Osteocyte (in vitro differentiated cells): ENCODE measurements at regions not wholly inside any gene's neighbourhood (a gene's known extent, or its start where the extent isn't known, plus 50 kb on each side); places are given as distances from the start of the nearest gene placed in this dataset.

Experiments used
- DNase-seq: peaks from one replicate; pipeline ENCODE4 v3.0.0; 2021; ENCODE audit warnings: mixed read lengths; ENCODE audit not compliant: unreplicated experiment; ENCODE audit errors: extremely low spot score
- H3K27ac Mint-ChIP-seq: one replicate; pipeline ENCODE4 v1.8.0; 2021; ENCODE audit warnings: mild to moderate bottlenecking, mixed read lengths; ENCODE audit not compliant: unreplicated experiment
- H3K27me3 Mint-ChIP-seq: one replicate; pipeline ENCODE4 v1.8.0; 2021; ENCODE audit warnings: mixed read lengths; ENCODE audit not compliant: unreplicated experiment
- H3K36me3 Mint-ChIP-seq: one replicate; pipeline ENCODE4 v1.8.0; 2021; ENCODE audit warnings: mixed read lengths; ENCODE audit not compliant: unreplicated experiment
- H3K4me1 Mint-ChIP-seq: one replicate; pipeline ENCODE4 v1.8.0; 2021; ENCODE audit warnings: mixed read lengths; ENCODE audit not compliant: unreplicated experiment
- H3K4me3 Mint-ChIP-seq: one replicate; pipeline ENCODE4 v1.8.0; 2021; ENCODE audit warnings: mild to moderate bottlenecking, moderate library complexity, mixed read lengths; ENCODE audit not compliant: unreplicated experiment
- H3K9me3 Mint-ChIP-seq: one replicate; pipeline ENCODE4 v1.8.0; 2021; ENCODE audit warnings: mixed read lengths; ENCODE audit not compliant: unreplicated experiment
- TF ChIP-seq, protein P1 (sequence below): fragments of 200-600 bp; sonication (generic); IDR thresholded peaks from 2 replicates; pipeline ENCODE4 v1.5.0; 2021; ENCODE audit warnings: antibody characterized with exemption, mild to moderate bottlenecking, moderate library complexity

DNA sequence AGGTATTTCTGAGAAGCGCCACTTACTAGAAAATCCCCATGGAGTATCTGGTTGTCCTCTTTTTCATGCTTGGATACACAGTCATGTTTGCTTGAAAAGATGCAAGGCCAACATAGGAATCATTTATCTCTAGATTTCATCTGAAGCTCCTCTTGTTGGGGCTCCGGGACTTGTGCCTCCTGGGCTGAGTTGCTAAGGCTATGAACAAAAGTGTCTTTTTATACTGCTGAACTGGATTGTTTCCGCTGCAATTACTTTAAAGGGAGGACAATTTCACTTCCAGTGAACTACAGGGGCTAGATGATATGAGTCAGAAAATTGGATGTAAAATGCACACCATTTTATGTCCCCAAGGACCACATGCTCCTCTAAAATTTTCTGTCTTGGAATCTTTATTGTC, 114.1 kb downstream of the TNFSF13B start:
- H3K27ac Mint-ChIP-seq = no peak overlapping the region
- no peaks in the 10 kb centered on the region for H3K4me1 Mint-ChIP-seq
- H3K9me3 Mint-ChIP-seq = no peaks in the 10 kb centered on the region
- no peak for DNase-seq
- H3K36me3 Mint-ChIP-seq = no peaks in the 10 kb centered on the region
- H3K4me3 Mint-ChIP-seq = no peak overlapping the region
- TF ChIP-seq, protein P1, sequence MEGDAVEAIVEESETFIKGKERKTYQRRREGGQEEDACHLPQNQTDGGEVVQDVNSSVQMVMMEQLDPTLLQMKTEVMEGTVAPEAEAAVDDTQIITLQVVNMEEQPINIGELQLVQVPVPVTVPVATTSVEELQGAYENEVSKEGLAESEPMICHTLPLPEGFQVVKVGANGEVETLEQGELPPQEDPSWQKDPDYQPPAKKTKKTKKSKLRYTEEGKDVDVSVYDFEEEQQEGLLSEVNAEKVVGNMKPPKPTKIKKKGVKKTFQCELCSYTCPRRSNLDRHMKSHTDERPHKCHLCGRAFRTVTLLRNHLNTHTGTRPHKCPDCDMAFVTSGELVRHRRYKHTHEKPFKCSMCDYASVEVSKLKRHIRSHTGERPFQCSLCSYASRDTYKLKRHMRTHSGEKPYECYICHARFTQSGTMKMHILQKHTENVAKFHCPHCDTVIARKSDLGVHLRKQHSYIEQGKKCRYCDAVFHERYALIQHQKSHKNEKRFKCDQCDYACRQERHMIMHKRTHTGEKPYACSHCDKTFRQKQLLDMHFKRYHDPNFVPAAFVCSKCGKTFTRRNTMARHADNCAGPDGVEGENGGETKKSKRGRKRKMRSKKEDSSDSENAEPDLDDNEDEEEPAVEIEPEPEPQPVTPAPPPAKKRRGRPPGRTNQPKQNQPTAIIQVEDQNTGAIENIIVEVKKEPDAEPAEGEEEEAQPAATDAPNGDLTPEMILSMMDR = no peak
- peaks cover 24% of the 10 kb centered on the region for H3K27me3 Mint-ChIP-seq

DNA sequence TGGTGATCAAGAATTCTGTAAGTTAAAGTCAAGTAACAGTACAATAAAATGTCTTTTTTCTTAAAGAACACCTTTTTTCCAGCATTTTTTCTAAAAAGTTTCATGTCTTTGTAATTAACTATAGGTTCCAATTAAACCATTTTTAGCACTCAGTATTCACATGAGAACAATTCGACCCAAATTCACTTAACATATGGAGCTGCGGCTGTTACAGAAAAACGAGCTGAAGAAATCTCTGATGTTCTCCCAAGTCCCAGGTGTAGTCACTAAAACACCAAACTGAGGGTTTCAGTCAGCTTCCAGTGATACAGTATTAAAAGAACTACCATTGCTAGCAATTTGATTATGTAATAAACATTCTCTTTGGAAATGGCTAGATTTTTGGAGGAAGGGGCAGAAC, 117.6 kb downstream of the TNFSF13B start:
- no peak for DNase-seq
- H3K36me3 Mint-ChIP-seq = no peaks in the 10 kb centered on the region
- no peak overlapping the region for H3K27ac Mint-ChIP-seq
- TF ChIP-seq, protein P1 = no peak
- no peaks in the 10 kb centered on the region for H3K4me1 Mint-ChIP-seq
- no peaks in the 10 kb centered on the region for H3K9me3 Mint-ChIP-seq
- peaks cover 15% of the 10 kb centered on the region for H3K27me3 Mint-ChIP-seq
- no peak overlapping the region for H3K4me3 Mint-ChIP-seq

DNA sequence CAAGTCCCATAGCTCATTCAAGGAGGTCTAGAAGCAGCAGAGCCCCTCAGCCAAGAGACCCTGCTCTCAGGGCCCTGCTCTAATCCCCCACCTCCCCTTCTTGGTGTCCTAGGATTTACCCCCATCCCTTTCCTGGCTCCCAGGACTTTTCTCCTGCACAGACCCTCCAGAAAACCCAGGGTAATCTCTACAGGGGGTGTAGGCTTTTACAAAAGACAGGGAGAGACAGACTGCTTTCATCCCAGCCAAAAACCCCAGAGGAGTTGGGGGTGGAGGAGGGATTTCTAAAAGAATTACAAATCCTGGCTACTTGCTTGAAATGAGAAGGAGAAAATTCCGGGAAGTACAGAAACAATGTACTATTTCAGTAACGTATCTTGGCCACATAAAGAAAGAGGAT, 133.3 kb downstream of the TNFSF13B start:
- H3K9me3 Mint-ChIP-seq = no peaks in the 10 kb centered on the region
- no peak for DNase-seq
- no peaks in the 10 kb centered on the region for H3K36me3 Mint-ChIP-seq
- no peak overlapping the region for H3K4me3 Mint-ChIP-seq
- peaks cover 75% of the 10 kb centered on the region for H3K27me3 Mint-ChIP-seq
- TF ChIP-seq, protein P1 = no peak
- no peaks in the 10 kb centered on the region for H3K4me1 Mint-ChIP-seq
- no peak overlapping the region for H3K27ac Mint-ChIP-seq

DNA sequence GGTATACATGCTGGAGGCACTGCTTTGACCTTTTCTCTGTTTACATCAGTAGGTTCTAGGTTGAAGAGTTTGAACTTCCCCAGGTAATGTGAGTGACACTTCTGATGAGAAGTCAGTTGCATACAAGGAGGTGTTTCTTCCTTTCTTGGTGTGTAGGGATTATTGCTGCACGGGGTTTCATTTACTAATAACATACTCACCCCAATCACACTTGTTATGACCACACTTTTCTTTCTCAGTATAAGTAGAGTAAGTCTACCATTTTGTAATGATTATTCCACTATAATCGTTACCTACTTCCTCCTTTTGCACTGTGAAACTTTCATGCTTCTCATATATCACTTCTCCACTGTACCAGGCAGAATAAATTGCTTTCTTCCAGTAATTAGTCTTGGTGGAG, 138.0 kb downstream of the TNFSF13B start:
- Mint-ChIP-seq H3K4me1 (no peaks in the 10 kb centered on the region), H3K27me3 (peaks cover 47% of the 10 kb centered on the region), H3K9me3 (no peaks in the 10 kb centered on the region), H3K27ac (no peak overlapping the region), H3K36me3 (no peaks in the 10 kb centered on the region), H3K4me3 (no peak overlapping the region)
- TF ChIP-seq, protein P1 = no peak
- DNase-seq = no peak

DNA sequence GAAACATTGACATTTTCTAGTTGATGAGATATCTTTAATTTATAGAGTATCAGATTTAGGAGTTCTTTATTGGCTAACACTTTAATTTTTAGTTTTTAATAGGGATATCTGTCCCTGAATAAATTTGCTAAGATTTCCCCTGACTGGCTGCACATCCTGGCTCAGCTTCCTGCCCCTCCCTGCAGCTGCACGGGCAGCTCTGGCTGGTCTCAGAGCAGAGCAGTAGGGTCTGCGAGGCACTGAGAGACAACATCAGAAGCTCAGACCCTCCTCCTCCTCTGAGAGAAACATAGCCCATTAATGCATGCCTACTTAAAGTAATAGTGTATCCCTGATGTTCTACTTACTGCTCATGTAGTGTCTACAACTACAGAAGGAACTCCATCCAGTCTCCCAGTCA, 139.2 kb downstream of the TNFSF13B start:
- TF ChIP-seq, protein P1 = no peak
- H3K27ac Mint-ChIP-seq = no peak overlapping the region
- DNase-seq = no peak
- peaks cover 40% of the 10 kb centered on the region for H3K27me3 Mint-ChIP-seq
- no peaks in the 10 kb centered on the region for H3K36me3 Mint-ChIP-seq
- H3K4me1 Mint-ChIP-seq = no peaks in the 10 kb centered on the region
- no peaks in the 10 kb centered on the region for H3K9me3 Mint-ChIP-seq
- H3K4me3 Mint-ChIP-seq = no peak overlapping the region
